ENCODE measurements at regions not wholly inside any gene's neighbourhood (a gene's known extent, or its start where the extent isn't known, plus 50 kb on each side); places are given as distances from the start of the nearest gene placed in this dataset.

- no peak overlapping the region for H3K4me2 ChIP-seq (ENCODE audit: low read length)
- H3K36me3 ChIP-seq (ENCODE audit: control insufficient read depth in 1 of 2, insufficient read depth in 2 of 2, low read length in 2 of 2): no peaks in the 10 kb centered on the region
- H4K20me1 ChIP-seq (ENCODE audit: insufficient read depth): no peaks in the 10 kb centered on the region
- no peaks in the 10 kb centered on the region for H3K9me2 ChIP-seq (ENCODE audit: insufficient read depth)
- RAD21 ChIA-PET (ENCODE audit: low non-redundant PET in 1 of 2, low total read pairs in 2 of 2, uncharacterized antibody in 2 of 2, unreplicated experiment in 2 of 2): no interaction called here
- no peak overlapping the region for H3K4me3 ChIP-seq (replicated peaks in 1 of 2; ENCODE audit: low read depth in 1 of 2, low read length in 2 of 2)
- DNase-seq (ENCODE audit: low read depth, low spot score) (no peak), ATAC-seq (no peak)
- CTCF ChIA-PET: no interaction called here
- TF ChIP-seq POLR2AphosphoS5 (IDR thresholded peaks at IDR 0.05; ENCODE audit: low read depth, low read length) (no peak), POLR2A (IDR thresholded peaks at IDR 0.05; ENCODE audit: borderline replicate concordance, extremely low read depth, insufficient read depth, insufficient read length) (no peak)
- BruUV-seq (replicated peaks): no TSS peak
- H3K27ac ChIP-seq (ENCODE audit: low read depth, low read length): no peak overlapping the region
- H3K9ac ChIP-seq (ENCODE audit: low read length): no peak overlapping the region
- intact Hi-C loops (cut with micrococcal nuclease): no loop called here
- H3K4me1 ChIP-seq (ENCODE audit: control insufficient read depth in 1 of 2, insufficient read depth in 2 of 2, low read length in 2 of 2): no peaks in the 10 kb centered on the region
- no peak overlapping the region for H2AFZ ChIP-seq (ENCODE audit: low read depth, low read length, poor library complexity, severe bottlenecking)
- no peaks in the 10 kb centered on the region for H3K79me2 ChIP-seq (ENCODE audit: insufficient read depth, low read length)
- POLR2A ChIA-PET: no interaction called here
- no peaks in the 10 kb centered on the region for H3K27me3 ChIP-seq (ENCODE audit: insufficient read depth, low read length)
- no peaks in the 10 kb centered on the region for H3K9me3 ChIP-seq (ENCODE audit: control insufficient read depth in 1 of 2, insufficient read depth in 1 of 2, low read depth in 1 of 2, low read length in 2 of 2)
Measured at GRCh38 chrX:144840616-144841015, 406.7 kb upstream of the SPANXN1 start.

GRCh38 chrX:144849141-144849540, 398.2 kb upstream of the SPANXN1 start:
- Histone ChIP-seq H3K4me2 (ENCODE audit: low read length) (no peak overlapping the region), H3K4me3 (replicated peaks in 1 of 2; ENCODE audit: low read depth in 1 of 2, low read length in 2 of 2) (no peak overlapping the region), H3K9me2 (ENCODE audit: insufficient read depth) (no peaks in the 10 kb centered on the region), H3K9ac (ENCODE audit: low read length) (no peak overlapping the region), H4K20me1 (ENCODE audit: insufficient read depth) (no peaks in the 10 kb centered on the region), H3K27me3 (ENCODE audit: insufficient read depth, low read length) (no peaks in the 10 kb centered on the region), H3K79me2 (ENCODE audit: insufficient read depth, low read length) (no peaks in the 10 kb centered on the region), H3K27ac (ENCODE audit: low read depth, low read length) (no peak overlapping the region), H3K36me3 (ENCODE audit: control insufficient read depth in 1 of 2, insufficient read depth in 2 of 2, low read length in 2 of 2) (no peaks in the 10 kb centered on the region), H3K4me1 (ENCODE audit: control insufficient read depth in 1 of 2, insufficient read depth in 2 of 2, low read length in 2 of 2) (no peaks in the 10 kb centered on the region), H2AFZ (ENCODE audit: low read depth, low read length, poor library complexity, severe bottlenecking) (no peak overlapping the region), H3K9me3 (ENCODE audit: control insufficient read depth in 1 of 2, insufficient read depth in 1 of 2, low read depth in 1 of 2, low read length in 2 of 2) (no peaks in the 10 kb centered on the region)
- ATAC-seq: no peak
- BruUV-seq (replicated peaks): no TSS peak
- POLR2A ChIA-PET: no interaction called here
- intact Hi-C loops (cut with micrococcal nuclease): no loop called here
- RAD21 ChIA-PET (ENCODE audit: low non-redundant PET in 1 of 2, low total read pairs in 2 of 2, uncharacterized antibody in 2 of 2, unreplicated experiment in 2 of 2): no interaction called here
- DNase-seq (ENCODE audit: low read depth, low spot score): no peak
- CTCF ChIA-PET: no interaction called here
- TF ChIP-seq TCF7L2 (IDR thresholded peaks at IDR 0.05; ENCODE audit: borderline replicate concordance, extremely low read depth, insufficient read depth, insufficient read length): no peak
- TF ChIP-seq EZH2phosphoT487 (IDR thresholded peaks at IDR 0.05; ENCODE audit: borderline replicate concordance): no peak
- no peak for TF ChIP-seq JUND (IDR thresholded peaks at IDR 0.05)
- TF ChIP-seq ZFX (IDR thresholded peaks at IDR 0.05): no peak
- TF ChIP-seq POLR2AphosphoS5 (IDR thresholded peaks at IDR 0.05; ENCODE audit: low read depth, low read length): no peak
- TF ChIP-seq CTCF (IDR thresholded peaks at IDR 0.05 in 2 of 3, conservative IDR thresholded peaks at IDR 0.05 in 1 of 3; ENCODE audit: borderline replicate concordance in 1 of 3, insufficient read depth in 1 of 3, low read depth in 2 of 3, low read length in 2 of 3): no peak
- TF ChIP-seq RAD21 (IDR thresholded peaks at IDR 0.05; ENCODE audit: low read depth): no peak
- no peak for TF ChIP-seq REST (IDR thresholded peaks at IDR 0.05; ENCODE audit: low read depth)
- no peak for TF ChIP-seq ZBTB33 (IDR thresholded peaks at IDR 0.05; ENCODE audit: extremely low read depth, insufficient replicate concordance, low read length)
- TF ChIP-seq EZH2 (IDR thresholded peaks at IDR 0.05): no peak
- TF ChIP-seq CBX3 (IDR thresholded peaks at IDR 0.05; ENCODE audit: low read depth): no peak
- TF ChIP-seq YY1 (IDR thresholded peaks at IDR 0.05; ENCODE audit: extremely low read depth, insufficient replicate concordance, low read depth, low read length): no peak
- TF ChIP-seq EGR1 (IDR thresholded peaks at IDR 0.05; ENCODE audit: low read depth): no peak
